Panc1 (cell line): ENCODE measurements at regions not wholly inside any gene's neighbourhood (a gene's known extent, or its start where the extent isn't known, plus 50 kb on each side); places are given as distances from the start of the nearest gene placed in this dataset.

Experiments used
- ATAC-seq: fragments of 200-7000 bp; cut with Tn5 transposase; 2 replicates; pipeline ENCODE4 v1.9.1; 2020; ENCODE audit warnings: mild to moderate bottlenecking, moderate library complexity
- BruUV-seq: library from RNA; stranded (reverse); fragments of 400-500 nt; replicated peaks from 2 replicates; lab custom pipeline; 2021; lab: Mats Ljungman, UMichigan
- CTCF ChIA-PET: fragments of 300-600 bp; sonication (Branson Sonifier 250); formaldehyde crosslinking; loops from one replicate; lab custom pipeline; 2022; ENCODE audit warnings: antibody characterized with exemption; lab: Charles Lee
- POLR2A ChIA-PET: fragments of 300-600 bp; sonication (Branson Sonifier 250); formaldehyde crosslinking; loops from one replicate; lab custom pipeline; 2022; ENCODE audit warnings: antibody characterized with exemption; lab: Charles Lee
- DNase-seq: peaks from one replicate; pipeline ENCODE4 v3.0.0-alpha.2; 2010; ENCODE audit warnings: low read depth, low spot score
- H3K27ac ChIP-seq: 2 replicates; pipeline ENCODE4 v1.5.1; 2011; ENCODE audit warnings: mild to moderate bottlenecking, low read length, inconsistent platforms
- H3K27me3 ChIP-seq: fragments of 200-500 bp; sonication (Bioruptor generic); 2 replicates; pipeline ENCODE4 v1.6.0; 2014; ENCODE audit warnings: low read length, inconsistent platforms; ENCODE audit not compliant: control insufficient read depth, insufficient read depth
- H3K36me3 ChIP-seq: fragments of 200-500 bp; sonication (Bioruptor generic); 2 replicates; pipeline ENCODE4 v1.5.1; 2014; ENCODE audit warnings: inconsistent platforms, mild to moderate bottlenecking, low read length, moderate library complexity; ENCODE audit not compliant: control insufficient read depth, insufficient read depth
- H3K4me1 ChIP-seq: 2 replicates; pipeline ENCODE4 v1.5.1; 2011; ENCODE audit warnings: inconsistent platforms, mild to moderate bottlenecking, low read length, moderate library complexity; ENCODE audit not compliant: control insufficient read depth, insufficient read depth
- H3K4me3 ChIP-seq, 2 experiments: 2 replicates each; pipeline ENCODE4 v1.5.1; 2011 to 2012; ENCODE audit warnings: low read depth in 2 of 2, low read length in 2 of 2, mild to moderate bottlenecking in 2 of 2, inconsistent platforms in 1 of 2, moderate library complexity in 1 of 2
- H3K9me3 ChIP-seq: fragments of 200-500 bp; sonication (Bioruptor generic); 2 replicates; pipeline ENCODE4 v1.5.1; 2014; ENCODE audit warnings: low read depth, mild to moderate bottlenecking, inconsistent platforms, low read length, moderate library complexity; ENCODE audit not compliant: control insufficient read depth, insufficient read depth
- CTCF ChIP-seq: fragments of 450-650 bp; IDR thresholded peaks from 2 replicates; pipeline ENCODE4 v1.5.1; 2017; ENCODE audit warnings: mild to moderate bottlenecking
- POLR2AphosphoS5 ChIP-seq: IDR thresholded peaks from 2 replicates; pipeline ENCODE4 v1.6.1; 2012; ENCODE audit warnings: mild to moderate bottlenecking, low read depth, low read length, moderate library complexity
- REST ChIP-seq, 2 experiments: IDR thresholded peaks; 2 replicates each; pipeline ENCODE4 v1.6.1; 2011 to 2012; ENCODE audit warnings: low read depth in 2 of 2, control low read depth in 1 of 2, low read length in 1 of 2, mild to moderate bottlenecking in 1 of 2, moderate library complexity in 1 of 2; ENCODE audit not compliant: insufficient read depth in 1 of 2
- SIN3A ChIP-seq: IDR thresholded peaks from 2 replicates; pipeline ENCODE4 v1.6.1; 2012; ENCODE audit warnings: low read depth, mild to moderate bottlenecking, low read length, moderate library complexity, borderline replicate concordance; ENCODE audit not compliant: insufficient read depth
- TCF7L2 ChIP-seq: IDR thresholded peaks from 2 replicates; pipeline ENCODE4 v1.6.1; 2011; ENCODE audit warnings: mild to moderate bottlenecking, low read depth, low read length, inconsistent platforms
- in situ Hi-C: cut with HindIII; loops from 2 replicates; pipeline ENCODE4 v1.10.0; 2016; ENCODE audit warnings: low sequenced_read_pairs, low pct_unique_long_range_greater_than_20kb
- intact Hi-C: fragments of 100-400 bp; cut with micrococcal nuclease; formaldehyde crosslinking; loops from one replicate; pipeline ENCODE4 v1.10.0; 2022; ENCODE audit not compliant: unreplicated experiment

- ChIA-PET CTCF (no interaction called here), POLR2A (no interaction called here)
- no peak for DNase-seq
- intact Hi-C loops = no loop called here
- H3K27ac ChIP-seq = no peak overlapping the region
- no peaks in the 10 kb centered on the region for H3K36me3 ChIP-seq
- H3K4me1 ChIP-seq = no peaks in the 10 kb centered on the region
- BruUV-seq = no TSS peak
- no peak for TF ChIP-seq POLR2AphosphoS5
- TF ChIP-seq CTCF = no peak
- TF ChIP-seq TCF7L2 = no peak
- TF ChIP-seq SIN3A = no peak
- no peak for TF ChIP-seq REST (IDR thresholded peaks at IDR 0.05; ENCODE audit: insufficient read depth in 1 of 2, low read depth in 2 of 2, low read length in 1 of 2)
- in situ Hi-C loops = no loop called here
- H3K27me3 ChIP-seq = no peaks in the 10 kb centered on the region
- H3K9me3 ChIP-seq = no peaks in the 10 kb centered on the region
- no peak overlapping the region for H3K4me3 ChIP-seq
- ATAC-seq = no peak
Measured at GRCh38 chr3:102148598-102149337, 286.0 kb upstream of the ZPLD1 start.

GRCh38 chr3:102151935-102152334 lies 282.9 kb upstream of the ZPLD1 start:
- no peaks in the 10 kb centered on the region for H3K27me3 ChIP-seq
- DNase-seq (no peak), ATAC-seq (no peak)
- H3K4me3 ChIP-seq = no peak overlapping the region
- H3K9me3 ChIP-seq = no peaks in the 10 kb centered on the region
- H3K27ac ChIP-seq = no peak overlapping the region
- no TSS peak for BruUV-seq
- intact Hi-C loops = no loop called here
- ChIA-PET CTCF (no interaction called here), POLR2A (no interaction called here)
- no peaks in the 10 kb centered on the region for H3K36me3 ChIP-seq
- TF ChIP-seq POLR2AphosphoS5 (no peak), CTCF (no peak)
- in situ Hi-C loops = no loop called here
- no peaks in the 10 kb centered on the region for H3K4me1 ChIP-seq
